Common myeloid progenitor, CD34-positive (primary cell): ENCODE measurements at regions not wholly inside any gene's neighbourhood (a gene's known extent, or its start where the extent isn't known, plus 50 kb on each side); places are given as distances from the start of the nearest gene placed in this dataset.

ENCODE experiments used
- CTCF ChIA-PET: fragments of 350-600 bp; sonication (Branson Sonifier 250); formaldehyde crosslinking; loops from one replicate; lab custom pipeline; 2021; ENCODE audit warnings: antibody characterized with exemption; lab: Charles Lee
- POLR2A ChIA-PET: fragments of 350-600 bp; sonication (Branson Sonifier 250); formaldehyde crosslinking; loops from one replicate; lab custom pipeline; 2021; ENCODE audit warnings: antibody characterized with exemption; lab: Charles Lee
- DNase-seq, 3 donors: peaks; one replicate each; pipeline versions ENCODE4 v3.0.0 to v3.0.0-alpha.2; 2013
- H3K27ac ChIP-seq, 2 experiments: 1 replicate in 1 of 2; 2 replicates in 1 of 2; pipeline ENCODE4 v1.7.0; 2013; ENCODE audit warnings: inconsistent platforms in 2 of 2, low read length in 2 of 2, mild to moderate bottlenecking in 2 of 2, low read depth in 1 of 2, moderate library complexity in 1 of 2; ENCODE audit not compliant: severe bottlenecking in 2 of 2, insufficient read depth in 1 of 2, poor library complexity in 1 of 2
- H3K27me3 ChIP-seq, 5 experiments: replicated peaks in 2 of 5; 1 replicate in 3 of 5; 2 replicates in 2 of 5; pipeline versions ENCODE4 v1.6.1 to v1.7.0; 2013; ENCODE audit warnings: low read length in 4 of 5, mild to moderate bottlenecking in 2 of 5, moderate library complexity in 2 of 5, inconsistent platforms in 1 of 5; ENCODE audit not compliant: insufficient read depth in 5 of 5, control insufficient read depth in 4 of 5
- H3K36me3 ChIP-seq, 4 experiments: 1 replicate in 2 of 4; 2 replicates in 2 of 4; pipeline versions ENCODE4 v1.6.1 to v1.7.0; 2013; ENCODE audit warnings: low read length in 3 of 4, control low read depth in 1 of 4, mild to moderate bottlenecking in 1 of 4; ENCODE audit not compliant: control insufficient read depth in 4 of 4, insufficient read depth in 4 of 4
- H3K4me1 ChIP-seq, 4 experiments: 1 replicate in 3 of 4; 2 replicates in 1 of 4; pipeline versions ENCODE4 v1.6.1 to v1.7.1; 2013; ENCODE audit warnings: low read length in 3 of 4, mild to moderate bottlenecking in 3 of 4, control low read depth in 1 of 4, inconsistent platforms in 1 of 4, moderate library complexity in 1 of 4; ENCODE audit not compliant: control insufficient read depth in 4 of 4, insufficient read depth in 4 of 4; ENCODE audit errors: control extremely low read depth in 1 of 4
- H3K4me3 ChIP-seq, 7 experiments: 1 replicate in 4 of 7; 2 replicates in 3 of 7; pipeline versions ENCODE4 v1.5.1 to v1.7.0; 2013; ENCODE audit warnings: mild to moderate bottlenecking in 7 of 7, low read length in 6 of 7, moderate library complexity in 6 of 7, inconsistent platforms in 2 of 7, low read depth in 2 of 7, control low read depth in 1 of 7; ENCODE audit not compliant: insufficient read depth in 4 of 7, control insufficient read depth in 1 of 7; ENCODE audit errors: extremely low read depth in 1 of 7
- H3K9me3 ChIP-seq, 5 experiments: 1 replicate in 4 of 5; 2 replicates in 1 of 5; pipeline versions ENCODE4 v1.6.1 to v1.7.1; 2013; ENCODE audit warnings: low read length in 4 of 5, mild to moderate bottlenecking in 2 of 5, inconsistent platforms in 1 of 5, low read depth in 1 of 5, moderate library complexity in 1 of 5; ENCODE audit not compliant: control insufficient read depth in 4 of 5, insufficient read depth in 2 of 5; ENCODE audit errors: control extremely low read depth in 1 of 5
- WGBS: methylation state at CpG from one replicate; pipeline ENCODE4 v1.1.5; 2013; ENCODE audit not compliant: insufficient coverage; 5-methylcytosine and 5-hydroxymethylcytosine counted together

GRCh38 chr15:96540283-96540682 is 209.8 kb downstream of the NR2F2 start:
- Histone ChIP-seq H3K36me3 (no peaks in the 10 kb centered on the region), H3K27me3 (peaks cover 0 to 10% (median 0%) of the 10 kb centered on the region in 5 experiments), H3K4me1 (no peaks in the 10 kb centered on the region), H3K27ac (no peak overlapping the region), H3K4me3 (no peak overlapping the region), H3K9me3 (no peaks in the 10 kb centered on the region)
- POLR2A ChIA-PET, result no interaction called here
- DNase-seq, result no peak
- 100% methylated on average over 6 of the region's 7 CpGs for WGBS
- CTCF ChIA-PET, result no interaction called here

- H3K4me3 ChIP-seq, result no peak overlapping the region
- H3K27me3 ChIP-seq, result peaks cover 0 to 15% (median 0%) of the 10 kb centered on the region in 5 experiments
- WGBS, result 92% methylated on average over 3 of the region's 4 CpGs
- no peaks in the 10 kb centered on the region for H3K9me3 ChIP-seq
- no peaks in the 10 kb centered on the region for H3K4me1 ChIP-seq
- CTCF ChIA-PET, result interaction anchor here (0.7 kb wide), 1 partner anchor 12 kb away, joined by 3 read pairs; no protein-coding TSS in a partner anchor
- H3K27ac ChIP-seq, result no peak overlapping the region
- no peaks in the 10 kb centered on the region for H3K36me3 ChIP-seq
- POLR2A ChIA-PET, result no interaction called here
- DNase-seq, result no peak
Observed at GRCh38 chr15:96542130-96542770, 211.8 kb downstream of the NR2F2 start.

DNA sequence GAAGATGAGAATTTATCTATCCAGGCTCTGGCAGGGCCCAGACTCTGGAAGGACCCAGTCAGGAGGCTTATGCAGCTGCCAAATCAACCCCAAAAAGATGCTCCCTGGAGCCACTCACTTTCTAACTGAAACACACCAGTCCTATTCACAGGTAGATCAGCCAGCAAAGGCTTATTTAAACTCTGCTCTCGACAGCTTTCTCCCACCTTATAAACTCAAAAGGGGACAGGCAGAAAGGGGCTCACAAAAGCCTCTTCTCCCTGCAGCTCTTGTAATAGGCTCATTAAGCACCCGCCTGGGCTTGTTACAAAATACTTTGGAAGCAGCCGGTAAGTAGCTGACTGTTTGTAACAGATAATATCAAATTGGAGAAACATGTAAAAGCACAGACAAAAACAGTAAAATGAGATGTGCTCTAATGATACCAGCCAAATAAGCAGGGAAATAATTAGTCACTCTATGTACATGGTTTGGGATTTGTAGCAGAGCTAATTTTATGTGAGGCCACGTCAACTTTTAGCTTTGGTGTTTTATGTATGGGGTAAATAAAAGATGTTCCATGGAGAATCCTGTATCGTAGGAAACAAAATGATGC is 213.8 kb downstream of the NR2F2 start:
- Histone ChIP-seq H3K36me3 (no peaks in the 10 kb centered on the region), H3K4me1 (no peaks in the 10 kb centered on the region)
- WGBS, result 100% methylated on average over 1 of the region's 5 CpGs

DNA sequence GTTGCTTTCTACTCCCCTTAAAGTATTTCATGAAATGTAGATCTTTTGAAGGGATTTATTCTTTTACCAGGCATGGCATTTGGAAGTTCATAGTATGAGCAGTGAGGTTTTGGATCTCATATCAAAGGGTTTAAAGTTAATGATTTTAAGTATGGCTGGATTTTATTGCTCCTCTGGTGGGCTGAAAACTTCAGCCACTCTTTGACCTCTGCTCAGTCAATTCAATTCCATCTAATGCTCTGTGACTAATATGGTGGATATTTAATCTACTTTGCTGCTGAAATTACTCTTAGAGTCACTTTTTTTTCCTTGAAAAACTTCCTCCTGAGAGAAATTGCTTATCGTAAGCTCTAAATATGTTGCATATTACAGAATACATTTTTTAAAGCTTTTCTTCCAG is 218.6 kb downstream of the NR2F2 start:
- H3K4me1 ChIP-seq, result no peaks in the 10 kb centered on the region
- ChIA-PET POLR2A (interaction anchor here (0.6 kb wide), 1 partner anchor 124 kb away, joined by 4 read pairs; no protein-coding TSS in a partner anchor), CTCF (no interaction called here)
- H3K36me3 ChIP-seq, result no peaks in the 10 kb centered on the region
- no peak overlapping the region for H3K4me3 ChIP-seq
- DNase-seq, result no peak
- no CpG with 5 or more reads among the region's 1 CpG for WGBS
- no peak overlapping the region for H3K27ac ChIP-seq
- H3K9me3 ChIP-seq, result no peaks in the 10 kb centered on the region
- H3K27me3 ChIP-seq, result peaks cover 0 to 17% (median 0%) of the 10 kb centered on the region in 5 experiments

More for the DNA sequence above, 213.8 kb downstream of the NR2F2 start:
- ChIA-PET POLR2A (no interaction called here), CTCF (no interaction called here)
- no peak for DNase-seq
- Histone ChIP-seq H3K27me3 (peaks cover 0 to 14% (median 0%) of the 10 kb centered on the region in 5 experiments), H3K9me3 (no peaks in the 10 kb centered on the region), H3K4me3 (no peak overlapping the region), H3K27ac (no peak overlapping the region)

DNA sequence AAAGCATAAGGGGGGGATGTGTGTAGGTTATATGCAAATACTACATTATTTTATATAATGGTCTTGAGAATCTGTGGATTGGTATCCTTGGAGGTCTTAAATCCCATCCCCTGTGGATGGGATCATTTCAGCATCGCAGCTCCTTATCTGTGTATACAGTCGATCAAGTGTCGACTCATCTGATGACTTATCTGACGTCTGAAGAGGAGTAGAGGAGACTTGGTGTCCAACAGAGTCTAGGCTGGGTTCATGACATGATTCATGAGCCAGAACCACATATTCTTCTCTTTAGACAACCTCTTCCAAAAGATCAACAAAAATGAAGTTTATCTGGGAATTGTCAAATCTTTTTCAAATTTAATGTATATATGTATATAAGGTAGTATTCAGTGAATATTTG is 220.7 kb downstream of the NR2F2 start:
- Histone ChIP-seq H3K9me3 (no peaks in the 10 kb centered on the region), H3K27me3 (peaks cover 0 to 17% (median 0%) of the 10 kb centered on the region in 5 experiments), H3K36me3 (no peaks in the 10 kb centered on the region), H3K27ac (no peak overlapping the region), H3K4me3 (no peak overlapping the region), H3K4me1 (no peaks in the 10 kb centered on the region)
- ChIA-PET CTCF (no interaction called here), POLR2A (no interaction called here)
- no peak for DNase-seq
- 100% methylated on average over 1 of the region's 4 CpGs for WGBS

GRCh38 chr15:96551722-96552121 is 221.2 kb downstream of the NR2F2 start:
- 80% methylated on average over 2 of the region's 3 CpGs for WGBS
- Histone ChIP-seq H3K4me3 (no peak overlapping the region), H3K9me3 (no peaks in the 10 kb centered on the region), H3K27ac (no peak overlapping the region), H3K4me1 (no peaks in the 10 kb centered on the region), H3K27me3 (peaks cover 0 to 17% (median 0%) of the 10 kb centered on the region in 5 experiments), H3K36me3 (no peaks in the 10 kb centered on the region)
- ChIA-PET POLR2A (no interaction called here), CTCF (no interaction called here)
- no peak for DNase-seq

- Histone ChIP-seq H3K27ac (no peak overlapping the region), H3K9me3 (no peaks in the 10 kb centered on the region), H3K4me3 (no peak overlapping the region), H3K36me3 (no peaks in the 10 kb centered on the region), H3K27me3 (peaks cover 0 to 14% (median 0%) of the 10 kb centered on the region in 5 experiments), H3K4me1 (no peaks in the 10 kb centered on the region)
- no peak for DNase-seq
- WGBS, result 83% methylated on average over 4 of the region's 4 CpGs
- POLR2A ChIA-PET, result no interaction called here
- CTCF ChIA-PET, result no interaction called here
Observed at GRCh38 chr15:96553006-96553405, 222.5 kb downstream of the NR2F2 start.
